Neural progenitor cell (in vitro differentiated cells): ENCODE measurements at regions not wholly inside any gene's neighbourhood (a gene's known extent, or its start where the extent isn't known, plus 50 kb on each side); places are given as distances from the start of the nearest gene placed in this dataset.

Source experiments
- DNase-seq: peaks from one replicate; pipeline ENCODE4 v3.0.0-alpha.2; 2016; ENCODE audit warnings: low spot score
- H2AFZ ChIP-seq: fragments of 200-600 bp; sonication (generic); replicated peaks from 2 replicates; pipeline ENCODE4 v1.6.1; 2016; ENCODE audit warnings: antibody characterized with exemption
- H3F3A ChIP-seq: fragments of 200-600 bp; sonication (generic); 2 replicates; pipeline ENCODE4 v1.6.1; 2016; ENCODE audit warnings: antibody characterized with exemption, low read depth
- H3K27ac ChIP-seq: fragments of 200-600 bp; sonication (generic); 2 replicates; pipeline ENCODE4 v1.5.1; 2016; ENCODE audit warnings: mild to moderate bottlenecking
- H3K27me3 ChIP-seq: fragments of 200-600 bp; sonication (generic); 2 replicates; pipeline ENCODE4 v1.6.1; 2016; ENCODE audit warnings: mild to moderate bottlenecking, moderate library complexity
- H3K36me3 ChIP-seq: fragments of 200-600 bp; sonication (generic); 2 replicates; pipeline ENCODE4 v1.5.1; 2016
- H3K4me1 ChIP-seq: fragments of 200-600 bp; sonication (generic); 2 replicates; pipeline ENCODE4 v1.6.1; 2016; ENCODE audit warnings: mixed run types
- H3K4me2 ChIP-seq: fragments of 200-600 bp; sonication (generic); 2 replicates; pipeline ENCODE4 v1.6.1; 2016
- H3K4me3 ChIP-seq: fragments of 200-600 bp; sonication (generic); 2 replicates; pipeline ENCODE4 v1.5.1; 2016
- H3K79me2 ChIP-seq: fragments of 200-600 bp; sonication (generic); 2 replicates; pipeline ENCODE4 v1.6.1; 2016; ENCODE audit warnings: low read depth
- H3K9ac ChIP-seq: fragments of 200-600 bp; sonication (generic); 2 replicates; pipeline ENCODE4 v1.6.1; 2016
- H3K9me3 ChIP-seq: fragments of 200-600 bp; sonication (generic); 2 replicates; pipeline ENCODE4 v1.5.1; 2016; ENCODE audit warnings: low read depth
- H4K20me1 ChIP-seq: fragments of 200-600 bp; sonication (generic); 2 replicates; pipeline ENCODE4 v1.6.1; 2016; ENCODE audit warnings: low read depth
- H3K27ac Mint-ChIP-seq: 3 replicates; pipeline ENCODE4 v1.8.0; 2021; ENCODE audit warnings: mixed read lengths
- H3K27me3 Mint-ChIP-seq: 2 replicates; pipeline ENCODE4 v1.8.0; 2022; ENCODE audit warnings: low read depth, mild to moderate bottlenecking, inconsistent platforms, moderate library complexity, mixed read lengths; ENCODE audit not compliant: insufficient read depth
- H3K36me3 Mint-ChIP-seq: 3 replicates; pipeline ENCODE4 v1.8.0; 2021; ENCODE audit warnings: mixed read lengths
- H3K4me1 Mint-ChIP-seq: 3 replicates; pipeline ENCODE4 v1.8.0; 2021; ENCODE audit warnings: mixed read lengths
- H3K4me3 Mint-ChIP-seq: 3 replicates; pipeline ENCODE4 v1.8.0; 2021; ENCODE audit warnings: mild to moderate bottlenecking, moderate library complexity, mixed read lengths
- H3K9me3 Mint-ChIP-seq: 3 replicates; pipeline ENCODE4 v1.8.0; 2020; ENCODE audit warnings: mixed read lengths
- CTCF ChIP-seq: fragments of 200-600 bp; sonication (generic); IDR thresholded peaks from 2 replicates; pipeline ENCODE4 v1.5.1; 2017; ENCODE audit warnings: antibody characterized with exemption, mild to moderate bottlenecking
- EZH2 ChIP-seq: fragments of 200-600 bp; sonication (generic); IDR thresholded peaks from 2 replicates; pipeline ENCODE4 v1.6.1; 2017; ENCODE audit warnings: antibody characterized with exemption, mild to moderate bottlenecking, moderate library complexity
- EZH2phosphoT487 ChIP-seq: fragments of 200-600 bp; sonication (generic); IDR thresholded peaks from 2 replicates; pipeline ENCODE4 v1.6.1; 2017; ENCODE audit warnings: antibody characterized with exemption

- no peaks in the 10 kb centered on the region for H3F3A ChIP-seq
- no peak overlapping the region for H2AFZ ChIP-seq
- H3K27me3 ChIP-seq, result no peaks in the 10 kb centered on the region
- no peak for DNase-seq
- no peak overlapping the region for H3K4me2 ChIP-seq
- no peak overlapping the region for H3K4me3 ChIP-seq
- no peaks in the 10 kb centered on the region for H4K20me1 ChIP-seq
- H3K79me2 ChIP-seq, result no peaks in the 10 kb centered on the region
- H3K27me3 Mint-ChIP-seq, result peaks cover 4% of the 10 kb centered on the region
- H3K27ac ChIP-seq, result no peak overlapping the region
- no peak for TF ChIP-seq EZH2phosphoT487
- no peak for TF ChIP-seq EZH2
- TF ChIP-seq CTCF, result no peak
- no peaks in the 10 kb centered on the region for H3K4me1 ChIP-seq
- H3K9me3 ChIP-seq, result no peaks in the 10 kb centered on the region
- no peak overlapping the region for H3K4me3 Mint-ChIP-seq
- peaks cover 8% of the 10 kb centered on the region for H3K4me1 Mint-ChIP-seq
- no peak overlapping the region for H3K27ac Mint-ChIP-seq
- no peak overlapping the region for H3K9ac ChIP-seq
- no peaks in the 10 kb centered on the region for H3K36me3 ChIP-seq
- no peaks in the 10 kb centered on the region for H3K36me3 Mint-ChIP-seq
- peaks cover 3% of the 10 kb centered on the region for H3K9me3 Mint-ChIP-seq
These were observed 145.0 kb downstream of the PTPN20 start for GRCh38 chr10:47056247-47056510.

GRCh38 chr10:47057471-47057870 lies 146.2 kb downstream of the PTPN20 start:
- H3K4me1 Mint-ChIP-seq, result peaks cover 8% of the 10 kb centered on the region
- TF ChIP-seq EZH2 (no peak), CTCF (no peak), EZH2phosphoT487 (no peak)
- H3F3A ChIP-seq, result no peaks in the 10 kb centered on the region

GRCh38 chr10:47058032-47058702 lies 146.9 kb downstream of the PTPN20 start:
- no peak overlapping the region for H3K27ac Mint-ChIP-seq
- H3K27me3 Mint-ChIP-seq, result peaks cover 4% of the 10 kb centered on the region

More at GRCh38 chr10:47057471-47057870, 146.2 kb downstream of the PTPN20 start:
- Histone ChIP-seq H3K9me3 (no peaks in the 10 kb centered on the region), H3K4me2 (no peak overlapping the region), H3K4me1 (no peaks in the 10 kb centered on the region), H3K79me2 (no peaks in the 10 kb centered on the region), H4K20me1 (no peaks in the 10 kb centered on the region), H2AFZ (no peak overlapping the region), H3K36me3 (no peaks in the 10 kb centered on the region), H3K27ac (no peak overlapping the region), H3K27me3 (no peaks in the 10 kb centered on the region), H3K4me3 (no peak overlapping the region), H3K9ac (no peak overlapping the region)
- Mint-ChIP-seq H3K27me3 (peaks cover 4% of the 10 kb centered on the region), H3K27ac (no peak overlapping the region), H3K36me3 (no peaks in the 10 kb centered on the region), H3K4me3 (no peak overlapping the region), H3K9me3 (peaks cover 3% of the 10 kb centered on the region)
- no peak for DNase-seq

More at GRCh38 chr10:47058032-47058702, 146.9 kb downstream of the PTPN20 start:
- Mint-ChIP-seq H3K9me3 (peaks cover 3% of the 10 kb centered on the region), H3K4me1 (peaks cover 4% of the 10 kb centered on the region), H3K4me3 (no peak overlapping the region), H3K36me3 (no peaks in the 10 kb centered on the region)
- Histone ChIP-seq H3K4me3 (no peak overlapping the region), H3F3A (no peaks in the 10 kb centered on the region), H2AFZ (no peak overlapping the region), H3K79me2 (no peaks in the 10 kb centered on the region), H3K27me3 (no peaks in the 10 kb centered on the region), H3K4me2 (no peak overlapping the region), H4K20me1 (no peaks in the 10 kb centered on the region), H3K27ac (no peak overlapping the region), H3K9ac (no peak overlapping the region), H3K9me3 (no peaks in the 10 kb centered on the region), H3K4me1 (no peaks in the 10 kb centered on the region), H3K36me3 (no peaks in the 10 kb centered on the region)
- DNase-seq, result no peak
- TF ChIP-seq EZH2 (no peak), EZH2phosphoT487 (no peak), CTCF (no peak)
